Uterus (tissue), 3 donors: ENCODE measurements at regions not wholly inside any gene's neighbourhood (a gene's known extent, or its start where the extent isn't known, plus 50 kb on each side); places are given as distances from the start of the nearest gene placed in this dataset.

Experiments used
- DNase-seq, 2 donors: peaks; one replicate each; pipeline ENCODE4 v3.0.0-alpha.2; 2019 to 2020
- H3K27ac ChIP-seq, 2 donors: fragments of 200-600 bp; sonication (generic); 1 replicate in 1 of 2; 2 replicates in 1 of 2; pipeline ENCODE4 v1.5.1; 2016 to 2018
- H3K27me3 ChIP-seq, 2 donors: fragments of 200-600 bp; sonication (generic); one replicate each; pipeline ENCODE4 v1.5.1; 2018 to 2019; ENCODE audit warnings: control low read depth in 1 of 2
- H3K36me3 ChIP-seq, 2 donors: fragments of 200-600 bp; sonication (generic); one replicate each; pipeline ENCODE4 v1.5.1; 2019; ENCODE audit warnings: control low read depth in 1 of 2
- H3K4me1 ChIP-seq, 2 donors: fragments of 200-600 bp; sonication (generic); one replicate each; pipeline ENCODE4 v1.5.1; 2018 to 2019; ENCODE audit warnings: control low read depth in 1 of 2
- H3K4me3 ChIP-seq, 2 donors: fragments of 200-600 bp; sonication (generic); 1 replicate in 1 of 2; 2 replicates in 1 of 2; pipeline ENCODE4 v1.5.1; 2018 to 2019; ENCODE audit warnings: mild to moderate bottlenecking in 1 of 2
- H3K9me3 ChIP-seq, 2 donors: fragments of 200-600 bp; sonication (generic); one replicate each; pipeline ENCODE4 v1.5.1; 2019; ENCODE audit warnings: control low read depth in 1 of 2
- POLR2A ChIP-seq, 2 donors: fragments of 450-650 bp; IDR thresholded peaks; one replicate each; pipeline ENCODE4 v1.6.1; 2016; ENCODE audit warnings: antibody characterized with exemption in 2 of 2, mild to moderate bottlenecking in 1 of 2, moderate library complexity in 1 of 2
- intact Hi-C: fragments of 100-400 bp; cut with DNase I; formaldehyde crosslinking; loops from one replicate; pipeline ENCODE4 v1.15.1; 2023; ENCODE audit warnings: low total_unique reads
- TF ChIP-seq, protein P1 (sequence below), 4 experiments: fragments of 200-600 bp in 2 of 4; fragments of 450-650 bp in 2 of 4; sonication (generic) in 2 of 4; IDR thresholded peaks; one replicate each; pipeline ENCODE4 v1.5.1; 2016 to 2019; ENCODE audit warnings: antibody characterized with exemption in 4 of 4, mild to moderate bottlenecking in 2 of 4, moderate library complexity in 1 of 4
- donor health status: DM: yes; HTN: yes; CAD: no.

DNA sequence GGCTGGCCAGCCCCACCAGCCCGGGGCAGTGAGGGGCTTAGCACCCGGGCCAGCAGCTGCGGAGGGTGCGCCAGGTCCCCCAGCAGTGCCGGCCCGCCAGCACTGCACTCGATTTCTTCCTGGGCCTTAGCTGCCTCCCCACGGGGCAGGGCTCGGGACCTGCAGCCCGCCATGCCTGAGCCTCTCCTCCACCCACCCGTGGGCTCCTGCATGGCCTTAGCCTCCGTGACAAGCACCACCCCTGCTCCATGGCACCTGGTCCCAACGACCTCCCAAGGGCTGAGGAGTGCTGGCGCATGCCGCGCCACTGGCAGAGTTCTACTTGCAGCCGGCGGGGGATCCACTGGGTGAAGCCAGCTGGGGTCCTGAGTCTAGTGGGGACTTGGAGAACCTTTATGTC, 452.6 kb downstream of the AGTPBP1 start:
- TF ChIP-seq POLR2A (IDR thresholded peaks at IDR 0.05): no peak
- TF ChIP-seq, protein P1, sequence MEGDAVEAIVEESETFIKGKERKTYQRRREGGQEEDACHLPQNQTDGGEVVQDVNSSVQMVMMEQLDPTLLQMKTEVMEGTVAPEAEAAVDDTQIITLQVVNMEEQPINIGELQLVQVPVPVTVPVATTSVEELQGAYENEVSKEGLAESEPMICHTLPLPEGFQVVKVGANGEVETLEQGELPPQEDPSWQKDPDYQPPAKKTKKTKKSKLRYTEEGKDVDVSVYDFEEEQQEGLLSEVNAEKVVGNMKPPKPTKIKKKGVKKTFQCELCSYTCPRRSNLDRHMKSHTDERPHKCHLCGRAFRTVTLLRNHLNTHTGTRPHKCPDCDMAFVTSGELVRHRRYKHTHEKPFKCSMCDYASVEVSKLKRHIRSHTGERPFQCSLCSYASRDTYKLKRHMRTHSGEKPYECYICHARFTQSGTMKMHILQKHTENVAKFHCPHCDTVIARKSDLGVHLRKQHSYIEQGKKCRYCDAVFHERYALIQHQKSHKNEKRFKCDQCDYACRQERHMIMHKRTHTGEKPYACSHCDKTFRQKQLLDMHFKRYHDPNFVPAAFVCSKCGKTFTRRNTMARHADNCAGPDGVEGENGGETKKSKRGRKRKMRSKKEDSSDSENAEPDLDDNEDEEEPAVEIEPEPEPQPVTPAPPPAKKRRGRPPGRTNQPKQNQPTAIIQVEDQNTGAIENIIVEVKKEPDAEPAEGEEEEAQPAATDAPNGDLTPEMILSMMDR (IDR thresholded peaks at IDR 0.05): no peak
- no peaks in the 10 kb centered on the region for H3K9me3 ChIP-seq
- H3K36me3 ChIP-seq: no peaks in the 10 kb centered on the region
- no peak overlapping the region for H3K4me3 ChIP-seq
- intact Hi-C loops: no loop called here
- no peaks in the 10 kb centered on the region for H3K4me1 ChIP-seq
- DNase-seq: no peak
- H3K27me3 ChIP-seq: no peaks in the 10 kb centered on the region
- H3K27ac ChIP-seq: no peak overlapping the region

DNA sequence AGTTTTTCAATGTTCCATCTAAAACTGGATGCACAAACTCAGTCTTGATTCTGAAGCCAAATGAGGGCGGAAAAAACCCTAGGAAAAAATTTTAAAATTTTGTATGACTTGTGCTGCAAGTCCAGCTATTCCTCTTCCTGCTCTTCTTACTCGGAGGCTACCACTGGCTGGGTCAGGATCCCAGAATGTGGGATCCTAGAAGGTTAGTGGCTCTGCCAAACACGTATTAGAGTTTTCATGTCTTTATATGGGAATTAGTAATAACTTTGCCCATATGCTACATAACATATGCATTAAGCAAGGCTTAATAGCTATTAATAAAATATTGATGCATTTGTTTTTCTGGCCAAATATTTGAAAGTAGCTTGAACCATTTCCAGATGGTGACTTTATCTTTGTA, 458.3 kb downstream of the AGTPBP1 start:
- no peaks in the 10 kb centered on the region for H3K4me1 ChIP-seq
- no peak overlapping the region for H3K4me3 ChIP-seq
- no peak for TF ChIP-seq POLR2A (IDR thresholded peaks at IDR 0.05)
- TF ChIP-seq, protein P1 (IDR thresholded peaks at IDR 0.05): no peak
- no peaks in the 10 kb centered on the region for H3K27me3 ChIP-seq
- H3K9me3 ChIP-seq: no peaks in the 10 kb centered on the region
- H3K36me3 ChIP-seq: no peaks in the 10 kb centered on the region
- DNase-seq: no peak
- no peak overlapping the region for H3K27ac ChIP-seq
- intact Hi-C loops: no loop called here

GRCh38 chr9:85278769-85279168, 463.0 kb downstream of the AGTPBP1 start:
- DNase-seq: no peak
- H3K4me3 ChIP-seq: no peak overlapping the region
- no peaks in the 10 kb centered on the region for H3K36me3 ChIP-seq
- intact Hi-C loops: no loop called here
- no peak for TF ChIP-seq POLR2A (IDR thresholded peaks at IDR 0.05)
- TF ChIP-seq, protein P1 (IDR thresholded peaks at IDR 0.05): no peak
- no peaks in the 10 kb centered on the region for H3K4me1 ChIP-seq
- H3K9me3 ChIP-seq: no peaks in the 10 kb centered on the region
- no peak overlapping the region for H3K27ac ChIP-seq
- no peaks in the 10 kb centered on the region for H3K27me3 ChIP-seq

DNA sequence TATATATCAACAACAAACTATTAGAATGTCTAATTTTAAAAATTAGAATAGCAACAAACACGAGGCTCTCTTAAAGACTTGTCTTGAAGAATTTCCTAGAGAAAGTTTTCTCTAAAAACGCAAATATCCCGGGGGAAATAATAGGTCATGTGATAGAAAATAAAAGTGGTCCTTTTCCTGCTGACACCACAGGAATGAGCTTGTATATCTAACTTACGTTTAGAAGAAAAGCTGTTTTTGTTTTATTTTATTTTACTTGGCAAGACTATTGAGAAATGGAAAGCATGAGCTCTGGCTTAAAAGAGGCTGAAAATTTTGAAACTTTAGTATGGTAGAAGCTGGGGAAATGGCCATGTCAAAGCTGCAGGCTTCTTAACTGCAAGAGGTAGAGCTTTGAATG, 465.0 kb downstream of the AGTPBP1 start:
- Histone ChIP-seq H3K36me3 (no peaks in the 10 kb centered on the region), H3K9me3 (no peaks in the 10 kb centered on the region), H3K27me3 (no peaks in the 10 kb centered on the region), H3K27ac (no peak overlapping the region), H3K4me3 (no peak overlapping the region), H3K4me1 (no peaks in the 10 kb centered on the region)
- DNase-seq: no peak
- TF ChIP-seq POLR2A (IDR thresholded peaks at IDR 0.05): no peak
- TF ChIP-seq, protein P1 (IDR thresholded peaks at IDR 0.05): no peak
- intact Hi-C loops: no loop called here

GRCh38 chr9:85269811-85270210, 471.9 kb downstream of the AGTPBP1 start:
- intact Hi-C loops: no loop called here
- no peak for TF ChIP-seq POLR2A (IDR thresholded peaks at IDR 0.05)
- TF ChIP-seq, protein P1 (IDR thresholded peaks at IDR 0.05): no peak
- Histone ChIP-seq H3K9me3 (no peaks in the 10 kb centered on the region), H3K36me3 (no peaks in the 10 kb centered on the region), H3K4me3 (no peak overlapping the region), H3K27ac (no peak overlapping the region), H3K27me3 (no peaks in the 10 kb centered on the region), H3K4me1 (no peaks in the 10 kb centered on the region)
- DNase-seq: no peak
